ENCODE measurements at regions not wholly inside any gene's neighbourhood (a gene's known extent, or its start where the extent isn't known, plus 50 kb on each side); places are given as distances from the start of the nearest gene placed in this dataset.

GRCh38 chr10:3427950-3428354 lies 255.4 kb upstream of the PITRM1 start:
- Histone ChIP-seq H3K9me3 (ENCODE audit: control insufficient read depth in 2 of 2, low read length in 2 of 2) (no peaks in the 10 kb centered on the region), H3K4me3 (ENCODE audit: low read depth, low read length) (no peak overlapping the region), H3K4me1 (ENCODE audit: control insufficient read depth, insufficient read depth, low read length, poor library complexity, severe bottlenecking) (no peaks in the 10 kb centered on the region), H3K27ac (ENCODE audit: insufficient read depth, low read length, poor library complexity, severe bottlenecking) (no peak overlapping the region), H3K36me3 (ENCODE audit: control insufficient read depth, insufficient read depth, low read length) (no peaks in the 10 kb centered on the region), H3K27me3 (ENCODE audit: control insufficient read depth, insufficient read depth, low read length) (no peaks in the 10 kb centered on the region)
- Mint-ChIP-seq H3K9me3 (peaks cover 0 to 15% (median 3%) of the 10 kb centered on the region in 7 donors), H3K4me3 (no peak overlapping the region), H3K4me1 (peaks cover 0 to 5% (median 3%) of the 10 kb centered on the region in 4 donors), H3K36me3 (no peaks in the 10 kb centered on the region), H3K27me3 (no peaks in the 10 kb centered on the region), H3K27ac (no peak overlapping the region)
- ATAC-seq (ENCODE audit: low read depth in 2 of 2) (no peak), DNase-seq (no peak)

- Histone ChIP-seq H3K27ac (ENCODE audit: insufficient read depth, low read length, poor library complexity, severe bottlenecking) (no peak overlapping the region), H3K9me3 (ENCODE audit: control insufficient read depth in 2 of 2, low read length in 2 of 2) (no peaks in the 10 kb centered on the region), H3K27me3 (ENCODE audit: control insufficient read depth, insufficient read depth, low read length) (no peaks in the 10 kb centered on the region), H3K4me3 (ENCODE audit: low read depth, low read length) (no peak overlapping the region), H3K4me1 (ENCODE audit: control insufficient read depth, insufficient read depth, low read length, poor library complexity, severe bottlenecking) (no peaks in the 10 kb centered on the region), H3K36me3 (ENCODE audit: control insufficient read depth, insufficient read depth, low read length) (no peaks in the 10 kb centered on the region)
- peaks cover 0 to 5% (median 3%) of the 10 kb centered on the region in 4 donors for H3K4me1 Mint-ChIP-seq
- no peak overlapping the region for H3K4me3 Mint-ChIP-seq
- no peak for DNase-seq
- peaks cover 0 to 15% (median 3%) of the 10 kb centered on the region in 7 donors for H3K9me3 Mint-ChIP-seq
- H3K36me3 Mint-ChIP-seq, result no peaks in the 10 kb centered on the region
- no peak for ATAC-seq (ENCODE audit: low read depth in 2 of 2)
- no peaks in the 10 kb centered on the region for H3K27me3 Mint-ChIP-seq
- no peak overlapping the region for H3K27ac Mint-ChIP-seq
These were observed 254.8 kb upstream of the PITRM1 start for GRCh38 chr10:3427347-3427746.

GRCh38 chr10:3426190-3426845 lies 253.7 kb upstream of the PITRM1 start:
- H3K27ac ChIP-seq (ENCODE audit: insufficient read depth, low read length, poor library complexity, severe bottlenecking), result no peak overlapping the region

GRCh38 chr10:3425716-3426115 lies 253.1 kb upstream of the PITRM1 start:
- no peaks in the 10 kb centered on the region for H3K36me3 Mint-ChIP-seq
- H3K36me3 ChIP-seq (ENCODE audit: control insufficient read depth, insufficient read depth, low read length), result no peaks in the 10 kb centered on the region
- no peaks in the 10 kb centered on the region for H3K27me3 ChIP-seq (ENCODE audit: control insufficient read depth, insufficient read depth, low read length)
- H3K27ac ChIP-seq (ENCODE audit: insufficient read depth, low read length, poor library complexity, severe bottlenecking), result no peak overlapping the region
- H3K4me1 ChIP-seq (ENCODE audit: control insufficient read depth, insufficient read depth, low read length, poor library complexity, severe bottlenecking), result no peaks in the 10 kb centered on the region
- H3K27me3 Mint-ChIP-seq, result no peaks in the 10 kb centered on the region
- no peaks in the 10 kb centered on the region for H3K9me3 ChIP-seq (ENCODE audit: control insufficient read depth in 2 of 2, low read length in 2 of 2)
- H3K4me3 Mint-ChIP-seq, result no peak overlapping the region
- no peak overlapping the region for H3K4me3 ChIP-seq (ENCODE audit: low read depth, low read length)
- ATAC-seq (ENCODE audit: low read depth in 2 of 2) (no peak), DNase-seq (no peak)
- H3K4me1 Mint-ChIP-seq, result peaks cover 0 to 7% (median 3%) of the 10 kb centered on the region in 4 donors
- H3K9me3 Mint-ChIP-seq, result peaks cover 0 to 9% (median 0%) of the 10 kb centered on the region in 7 donors
- H3K27ac Mint-ChIP-seq, result no peak overlapping the region

More at GRCh38 chr10:3426190-3426845, 253.7 kb upstream of the PITRM1 start:
- no peak overlapping the region for H3K27ac Mint-ChIP-seq
- H3K36me3 Mint-ChIP-seq, result no peaks in the 10 kb centered on the region
- Histone ChIP-seq H3K27me3 (ENCODE audit: control insufficient read depth, insufficient read depth, low read length) (no peaks in the 10 kb centered on the region), H3K4me3 (ENCODE audit: low read depth, low read length) (no peak overlapping the region), H3K9me3 (ENCODE audit: control insufficient read depth in 2 of 2, low read length in 2 of 2) (no peaks in the 10 kb centered on the region), H3K4me1 (ENCODE audit: control insufficient read depth, insufficient read depth, low read length, poor library complexity, severe bottlenecking) (no peaks in the 10 kb centered on the region), H3K36me3 (ENCODE audit: control insufficient read depth, insufficient read depth, low read length) (no peaks in the 10 kb centered on the region)
- H3K9me3 Mint-ChIP-seq, result peaks cover 0 to 15% (median 3%) of the 10 kb centered on the region in 7 donors
- no peak overlapping the region for H3K4me3 Mint-ChIP-seq
- DNase-seq (no peak), ATAC-seq (ENCODE audit: low read depth in 2 of 2) (no peak)
- H3K4me1 Mint-ChIP-seq, result peaks cover 0 to 5% (median 3%) of the 10 kb centered on the region in 4 donors
- H3K27me3 Mint-ChIP-seq, result no peaks in the 10 kb centered on the region

GRCh38 chr10:3425261-3425660 lies 252.7 kb upstream of the PITRM1 start:
- no peaks in the 10 kb centered on the region for H3K36me3 ChIP-seq (ENCODE audit: control insufficient read depth, insufficient read depth, low read length)
- ATAC-seq (ENCODE audit: low read depth in 2 of 2) (no peak), DNase-seq (no peak)
- Mint-ChIP-seq H3K9me3 (peaks cover 0 to 5% (median 0%) of the 10 kb centered on the region in 7 donors), H3K36me3 (no peaks in the 10 kb centered on the region), H3K27ac (no peak overlapping the region), H3K4me3 (no peak overlapping the region), H3K27me3 (no peaks in the 10 kb centered on the region), H3K4me1 (peaks cover 0 to 9% (median 4%) of the 10 kb centered on the region in 4 donors)
- no peak overlapping the region for H3K27ac ChIP-seq (ENCODE audit: insufficient read depth, low read length, poor library complexity, severe bottlenecking)
- H3K27me3 ChIP-seq (ENCODE audit: control insufficient read depth, insufficient read depth, low read length), result no peaks in the 10 kb centered on the region
- H3K4me1 ChIP-seq (ENCODE audit: control insufficient read depth, insufficient read depth, low read length, poor library complexity, severe bottlenecking), result peaks cover under 1% of the 10 kb centered on the region
- no peak overlapping the region for H3K4me3 ChIP-seq (ENCODE audit: low read depth, low read length)
- H3K9me3 ChIP-seq (ENCODE audit: control insufficient read depth in 2 of 2, low read length in 2 of 2), result no peaks in the 10 kb centered on the region

GRCh38 chr10:3424111-3424851 lies 251.7 kb upstream of the PITRM1 start:
- Histone ChIP-seq H3K27me3 (ENCODE audit: control insufficient read depth, insufficient read depth, low read length) (no peaks in the 10 kb centered on the region), H3K36me3 (ENCODE audit: control insufficient read depth, insufficient read depth, low read length) (no peaks in the 10 kb centered on the region), H3K4me3 (ENCODE audit: low read depth, low read length) (no peak overlapping the region), H3K27ac (ENCODE audit: insufficient read depth, low read length, poor library complexity, severe bottlenecking) (no peak overlapping the region), H3K4me1 (ENCODE audit: control insufficient read depth, insufficient read depth, low read length, poor library complexity, severe bottlenecking) (peaks cover 6% of the 10 kb centered on the region), H3K9me3 (ENCODE audit: control insufficient read depth in 2 of 2, low read length in 2 of 2) (no peaks in the 10 kb centered on the region)
- H3K27ac Mint-ChIP-seq, result no peak overlapping the region
- DNase-seq (no peak), ATAC-seq (ENCODE audit: low read depth in 2 of 2) (no peak)
- no peaks in the 10 kb centered on the region for H3K9me3 Mint-ChIP-seq
- H3K27me3 Mint-ChIP-seq, result no peaks in the 10 kb centered on the region
- no peaks in the 10 kb centered on the region for H3K36me3 Mint-ChIP-seq
- H3K4me1 Mint-ChIP-seq, result peaks cover 0 to 18% (median 6%) of the 10 kb centered on the region in 4 donors
- no peak overlapping the region for H3K4me3 Mint-ChIP-seq

GRCh38 chr10:3423384-3423783 lies 250.8 kb upstream of the PITRM1 start:
- H3K4me3 Mint-ChIP-seq, result no peak overlapping the region
- no peak overlapping the region for H3K4me3 ChIP-seq (ENCODE audit: low read depth, low read length)
- DNase-seq, result no peak
- H3K9me3 Mint-ChIP-seq, result no peaks in the 10 kb centered on the region
- H3K4me1 ChIP-seq (ENCODE audit: control insufficient read depth, insufficient read depth, low read length, poor library complexity, severe bottlenecking), result peaks cover 6% of the 10 kb centered on the region
- H3K27ac ChIP-seq (ENCODE audit: insufficient read depth, low read length, poor library complexity, severe bottlenecking), result no peak overlapping the region
- no peaks in the 10 kb centered on the region for H3K27me3 Mint-ChIP-seq
- H3K36me3 ChIP-seq (ENCODE audit: control insufficient read depth, insufficient read depth, low read length), result no peaks in the 10 kb centered on the region
- peak overlapping the region in 1 of 3 donors; percentile 71 for H3K27ac Mint-ChIP-seq
- no peak for ATAC-seq (ENCODE audit: low read depth in 2 of 2)
- H3K36me3 Mint-ChIP-seq, result no peaks in the 10 kb centered on the region
- H3K4me1 Mint-ChIP-seq, result peaks cover 0 to 18% (median 7%) of the 10 kb centered on the region in 4 donors
- H3K27me3 ChIP-seq (ENCODE audit: control insufficient read depth, insufficient read depth, low read length), result no peaks in the 10 kb centered on the region
- no peaks in the 10 kb centered on the region for H3K9me3 ChIP-seq (ENCODE audit: control insufficient read depth in 2 of 2, low read length in 2 of 2)
